GM12891 (cell line): ENCODE measurements at regions not wholly inside any gene's neighbourhood (a gene's known extent, or its start where the extent isn't known, plus 50 kb on each side); places are given as distances from the start of the nearest gene placed in this dataset.

Source experiments
- POLR2A ChIP-seq: IDR thresholded peaks from 2 replicates; pipeline ENCODE4 v1.6.1; 2011; ENCODE audit warnings: low read depth, low read length, control low read depth
- POLR2AphosphoS5 ChIP-seq: IDR thresholded peaks from 2 replicates; pipeline ENCODE4 v1.6.1; 2011; ENCODE audit warnings: low read depth, low read length, control low read depth
- POU2F2 ChIP-seq: IDR thresholded peaks from 2 replicates; pipeline ENCODE4 v1.6.1; 2011; ENCODE audit warnings: low read depth, mild to moderate bottlenecking, control low read depth, low read length, moderate library complexity
- TAF1 ChIP-seq: IDR thresholded peaks from 2 replicates; pipeline ENCODE4 v1.6.1; 2011; ENCODE audit warnings: low read depth, low read length, control low read depth

GRCh38 chr3:20646425-20646824 lies 460.4 kb upstream of the SGO1 start:
- no peak for TF ChIP-seq POLR2A
- no peak for TF ChIP-seq POLR2AphosphoS5
- TF ChIP-seq POU2F2, result no peak
- no peak for TF ChIP-seq TAF1
